Lower lobe of right lung (tissue), 2 donors: ENCODE measurements at regions not wholly inside any gene's neighbourhood (a gene's known extent, or its start where the extent isn't known, plus 50 kb on each side); places are given as distances from the start of the nearest gene placed in this dataset.

ENCODE experiments used
- ATAC-seq, 2 donors: fragments of 200-7000 bp; cut with Tn5 transposase; one replicate each; pipeline ENCODE4 v1.9.1; 2020 to 2022; ENCODE audit warnings: mild to moderate bottlenecking in 2 of 2, moderate library complexity in 2 of 2
- DNase-seq: peaks from one replicate; pipeline ENCODE4 v3.0.0-alpha.2; 2020
- H3K27ac ChIP-seq: fragments of 200-600 bp; one replicate; pipeline ENCODE4 v1.8.0; 2022
- H3K27me3 ChIP-seq: fragments of 200-600 bp; one replicate; pipeline ENCODE4 v1.8.0; 2022; ENCODE audit warnings: low read depth
- H3K36me3 ChIP-seq: fragments of 200-600 bp; one replicate; pipeline ENCODE4 v1.8.0; 2022; ENCODE audit warnings: mild to moderate bottlenecking
- H3K4me1 ChIP-seq: fragments of 200-600 bp; one replicate; pipeline ENCODE4 v1.8.0; 2022
- H3K4me3 ChIP-seq: fragments of 200-600 bp; one replicate; pipeline ENCODE4 v1.8.0; 2022; ENCODE audit warnings: mild to moderate bottlenecking
- H3K9me3 ChIP-seq: fragments of 200-600 bp; one replicate; pipeline ENCODE4 v1.8.0; 2022
- intact Hi-C: fragments of 100-400 bp; cut with DNase I; formaldehyde crosslinking; loops from one replicate; pipeline ENCODE4 v1.11.0; 2022
- TF ChIP-seq, protein P1 (sequence below): fragments of 200-600 bp; IDR thresholded peaks from one replicate; pipeline ENCODE4 v1.8.0; 2022; ENCODE audit warnings: antibody characterized with exemption, mild to moderate bottlenecking
- donor health status: DM: no; HTN: yes; CAD: no; lungs with severe emphysema.

DNA sequence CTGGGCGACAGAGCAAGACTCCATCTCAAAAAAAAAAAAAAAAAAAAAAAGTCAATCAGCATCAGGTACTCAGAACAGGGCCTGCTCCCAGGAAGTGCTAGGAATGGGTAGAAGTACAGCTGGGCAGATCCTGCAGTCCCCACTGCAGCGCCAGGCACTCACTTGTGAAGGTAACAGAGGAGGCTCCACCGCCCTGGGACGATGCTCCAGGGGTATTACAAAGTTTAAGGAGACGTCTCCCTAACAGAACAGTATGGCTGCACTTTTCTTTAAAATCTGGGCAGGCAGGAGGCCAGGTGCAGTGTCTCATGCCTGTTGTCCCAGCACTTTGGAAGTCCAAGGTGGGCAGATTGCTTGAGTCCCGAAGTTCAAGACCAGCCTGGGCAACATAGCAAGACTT is 1449.0 kb downstream of the BRD1 start:
- H3K9me3 ChIP-seq: no peaks in the 10 kb centered on the region
- H3K4me3 ChIP-seq: no peak overlapping the region
- TF ChIP-seq, protein P1, sequence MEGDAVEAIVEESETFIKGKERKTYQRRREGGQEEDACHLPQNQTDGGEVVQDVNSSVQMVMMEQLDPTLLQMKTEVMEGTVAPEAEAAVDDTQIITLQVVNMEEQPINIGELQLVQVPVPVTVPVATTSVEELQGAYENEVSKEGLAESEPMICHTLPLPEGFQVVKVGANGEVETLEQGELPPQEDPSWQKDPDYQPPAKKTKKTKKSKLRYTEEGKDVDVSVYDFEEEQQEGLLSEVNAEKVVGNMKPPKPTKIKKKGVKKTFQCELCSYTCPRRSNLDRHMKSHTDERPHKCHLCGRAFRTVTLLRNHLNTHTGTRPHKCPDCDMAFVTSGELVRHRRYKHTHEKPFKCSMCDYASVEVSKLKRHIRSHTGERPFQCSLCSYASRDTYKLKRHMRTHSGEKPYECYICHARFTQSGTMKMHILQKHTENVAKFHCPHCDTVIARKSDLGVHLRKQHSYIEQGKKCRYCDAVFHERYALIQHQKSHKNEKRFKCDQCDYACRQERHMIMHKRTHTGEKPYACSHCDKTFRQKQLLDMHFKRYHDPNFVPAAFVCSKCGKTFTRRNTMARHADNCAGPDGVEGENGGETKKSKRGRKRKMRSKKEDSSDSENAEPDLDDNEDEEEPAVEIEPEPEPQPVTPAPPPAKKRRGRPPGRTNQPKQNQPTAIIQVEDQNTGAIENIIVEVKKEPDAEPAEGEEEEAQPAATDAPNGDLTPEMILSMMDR: no peak
- ATAC-seq: no peak
- H3K27ac ChIP-seq: no peak overlapping the region
- H3K4me1 ChIP-seq: no peaks in the 10 kb centered on the region
- no peak for DNase-seq
- no peaks in the 10 kb centered on the region for H3K36me3 ChIP-seq
- intact Hi-C loops: no loop called here
- H3K27me3 ChIP-seq: peaks cover 3% of the 10 kb centered on the region

DNA sequence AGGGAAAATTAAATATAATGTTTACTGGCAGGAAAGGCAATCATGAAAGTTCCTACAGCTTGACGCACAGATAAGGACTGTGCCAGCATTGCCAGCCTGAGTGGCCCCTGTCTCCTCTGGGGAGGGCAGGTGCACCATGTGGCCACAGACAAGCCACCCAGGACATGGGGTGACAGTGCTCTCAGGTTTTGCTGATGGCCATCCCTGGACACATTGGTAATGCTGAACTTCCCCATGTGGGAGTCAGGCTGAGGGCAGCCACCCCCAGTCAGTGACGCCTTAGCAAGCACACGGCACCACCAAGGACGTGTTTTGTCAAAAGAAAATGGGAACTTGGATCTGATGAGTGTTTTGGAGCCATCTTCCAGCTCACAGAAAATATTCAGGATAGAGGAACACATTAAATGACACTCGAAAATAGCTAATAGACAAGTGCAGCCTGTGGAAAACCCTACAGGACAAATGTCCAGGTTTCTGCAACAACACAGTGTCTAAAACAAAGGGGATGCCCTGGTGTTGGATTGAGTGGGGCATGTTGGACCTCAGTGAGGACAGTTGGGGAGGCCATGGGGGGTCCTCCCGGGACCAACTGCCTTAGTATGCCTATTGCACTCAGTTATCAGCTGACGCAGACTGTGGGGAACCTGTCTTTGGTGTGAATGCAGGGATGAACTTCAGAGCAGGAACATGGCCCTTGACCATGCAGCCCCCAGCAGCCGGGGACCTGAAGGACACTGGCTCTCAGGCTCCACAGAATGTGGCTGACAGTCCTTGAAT is 1450.5 kb downstream of the BRD1 start:
- H3K27ac ChIP-seq: no peak overlapping the region
- no peak for ATAC-seq
- no peak for DNase-seq
- TF ChIP-seq, protein P1: no peak
- peaks cover 4% of the 10 kb centered on the region for H3K27me3 ChIP-seq
- intact Hi-C loops: no loop called here
- H3K4me1 ChIP-seq: no peaks in the 10 kb centered on the region
- no peaks in the 10 kb centered on the region for H3K9me3 ChIP-seq
- no peak overlapping the region for H3K4me3 ChIP-seq
- no peaks in the 10 kb centered on the region for H3K36me3 ChIP-seq

DNA sequence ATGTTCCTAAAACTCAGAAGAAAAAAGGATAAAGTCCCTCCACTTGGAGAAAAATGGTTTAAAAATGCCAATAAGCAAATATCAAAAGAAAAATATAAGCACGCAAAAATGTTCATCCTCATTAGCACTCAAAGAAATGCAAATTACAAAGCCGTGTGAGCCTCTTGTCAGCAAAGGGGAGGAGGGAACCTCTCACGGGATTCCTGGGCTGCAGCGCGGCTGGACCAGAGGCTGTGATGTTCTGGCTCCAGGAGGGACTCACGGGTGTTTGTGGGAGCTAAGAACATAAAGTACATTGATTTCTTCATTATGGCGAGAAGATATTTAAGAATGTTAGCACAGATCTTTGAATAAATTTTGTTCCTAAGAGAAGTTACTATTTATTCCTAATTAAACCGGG is 1451.2 kb downstream of the BRD1 start:
- Histone ChIP-seq H3K9me3 (no peaks in the 10 kb centered on the region), H3K36me3 (no peaks in the 10 kb centered on the region), H3K4me1 (no peaks in the 10 kb centered on the region), H3K4me3 (no peak overlapping the region), H3K27ac (no peak overlapping the region), H3K27me3 (peaks cover 4% of the 10 kb centered on the region)
- TF ChIP-seq, protein P1: no peak
- no peak for DNase-seq
- intact Hi-C loops: no loop called here
- no peak for ATAC-seq

DNA sequence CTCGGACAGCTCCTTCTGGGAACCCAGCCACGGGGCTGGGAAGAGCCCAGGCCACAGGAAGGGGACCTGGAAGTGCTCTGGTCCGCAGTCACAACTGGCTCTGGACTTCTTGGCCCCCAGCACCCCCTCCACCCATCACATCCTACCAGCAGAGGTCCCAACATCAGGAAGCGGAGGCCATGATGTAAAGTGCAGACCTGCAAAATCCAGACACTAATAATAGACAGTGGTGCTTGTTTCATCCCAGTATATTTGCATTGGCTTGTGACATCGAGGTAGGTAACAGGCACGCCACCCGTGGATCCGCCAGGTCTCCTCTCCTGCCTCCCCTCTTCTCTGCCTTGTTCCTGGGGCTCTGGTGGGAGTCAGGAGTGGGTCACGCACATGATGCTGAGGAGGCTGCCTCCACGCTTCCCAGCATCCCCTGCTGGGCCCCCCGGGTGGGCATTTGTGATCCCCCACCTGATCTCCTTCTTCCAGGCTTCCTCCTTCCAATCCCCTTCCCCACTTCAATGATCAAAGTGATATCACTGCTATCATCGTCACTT is 1454.0 kb downstream of the BRD1 start:
- no peaks in the 10 kb centered on the region for H3K36me3 ChIP-seq
- no peak overlapping the region for H3K4me3 ChIP-seq
- peaks cover 15% of the 10 kb centered on the region for H3K4me1 ChIP-seq
- intact Hi-C loops: no loop called here
- H3K27me3 ChIP-seq: peaks cover 4% of the 10 kb centered on the region
- DNase-seq (no peak), ATAC-seq (no peak)
- TF ChIP-seq, protein P1: no peak
- no peak overlapping the region for H3K27ac ChIP-seq
- no peaks in the 10 kb centered on the region for H3K9me3 ChIP-seq

DNA sequence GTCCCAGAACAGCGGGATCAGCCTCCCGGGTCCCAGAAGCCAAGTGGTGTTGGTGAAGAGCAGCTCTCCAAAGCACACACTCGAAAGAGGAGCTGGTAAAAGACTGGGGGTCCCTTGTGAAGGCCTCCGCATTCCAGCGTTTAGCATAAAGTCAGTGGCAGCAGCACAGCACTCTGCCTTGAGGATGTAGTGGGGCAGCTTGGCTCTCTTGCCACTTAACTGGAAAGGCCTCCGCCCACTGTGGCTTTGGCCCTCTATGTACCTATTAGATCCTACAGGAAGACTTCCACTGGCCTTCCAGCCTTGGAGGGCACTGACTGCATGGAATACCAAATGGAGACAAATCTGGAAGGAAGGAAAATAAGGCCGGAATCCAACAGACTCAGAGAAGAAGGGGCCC is 1455.3 kb downstream of the BRD1 start:
- Histone ChIP-seq H3K9me3 (no peaks in the 10 kb centered on the region), H3K36me3 (no peaks in the 10 kb centered on the region), H3K4me1 (peaks cover 15% of the 10 kb centered on the region), H3K4me3 (no peak overlapping the region), H3K27me3 (peaks cover 4% of the 10 kb centered on the region), H3K27ac (no peak overlapping the region)
- ATAC-seq (no peak), DNase-seq (no peak)
- intact Hi-C loops: no loop called here
- TF ChIP-seq, protein P1: no peak
